Spinal cord (tissue), 9 donors: ENCODE measurements at regions not wholly inside any gene's neighbourhood (a gene's known extent, or its start where the extent isn't known, plus 50 kb on each side); places are given as distances from the start of the nearest gene placed in this dataset.

Source experiments
- DNase-seq, 6 donors: peaks; one replicate each; pipeline versions ENCODE4 v3.0.0 to v3.0.0-alpha.2; 2013 to 2015; ENCODE audit warnings: low spot score in 6 of 6, low read depth in 4 of 6
- H3K27ac ChIP-seq: one replicate; pipeline ENCODE4 v1.5.1; 2013; ENCODE audit warnings: low read depth, low read length, control low read depth
- H3K27me3 ChIP-seq: one replicate; pipeline ENCODE4 v1.6.1; 2013; ENCODE audit warnings: low read length; ENCODE audit not compliant: control insufficient read depth, insufficient read depth
- H3K36me3 ChIP-seq: one replicate; pipeline ENCODE4 v1.6.1; 2013; ENCODE audit warnings: low read length; ENCODE audit not compliant: control insufficient read depth, insufficient read depth
- H3K4me1 ChIP-seq: one replicate; pipeline ENCODE4 v1.6.1; 2013; ENCODE audit warnings: low read length; ENCODE audit not compliant: control insufficient read depth, insufficient read depth
- H3K4me3 ChIP-seq: one replicate; pipeline ENCODE4 v1.5.1; 2013; ENCODE audit warnings: low read depth, low read length, control low read depth
- H3K9me3 ChIP-seq: one replicate; pipeline ENCODE4 v1.6.1; 2013; ENCODE audit warnings: low read length; ENCODE audit not compliant: control insufficient read depth, insufficient read depth
- WGBS: methylation state at CpG from one replicate; pipeline ENCODE4 v1.1.5; 2013; ENCODE audit warnings: missing lambda C conversion rate; ENCODE audit not compliant: insufficient coverage; 5-methylcytosine and 5-hydroxymethylcytosine counted together
- donor health status: healthy.

- Histone ChIP-seq H3K27me3 (no peaks in the 10 kb centered on the region), H3K36me3 (no peaks in the 10 kb centered on the region), H3K4me3 (no peak overlapping the region), H3K4me1 (no peaks in the 10 kb centered on the region), H3K9me3 (no peaks in the 10 kb centered on the region), H3K27ac (no peak overlapping the region)
- 87% methylated on average over 8 of the region's 8 CpGs for WGBS
- no peak for DNase-seq
These were observed 149.8 kb downstream of the PTPN20 start for GRCh38 chr10:47060993-47061500.

DNA sequence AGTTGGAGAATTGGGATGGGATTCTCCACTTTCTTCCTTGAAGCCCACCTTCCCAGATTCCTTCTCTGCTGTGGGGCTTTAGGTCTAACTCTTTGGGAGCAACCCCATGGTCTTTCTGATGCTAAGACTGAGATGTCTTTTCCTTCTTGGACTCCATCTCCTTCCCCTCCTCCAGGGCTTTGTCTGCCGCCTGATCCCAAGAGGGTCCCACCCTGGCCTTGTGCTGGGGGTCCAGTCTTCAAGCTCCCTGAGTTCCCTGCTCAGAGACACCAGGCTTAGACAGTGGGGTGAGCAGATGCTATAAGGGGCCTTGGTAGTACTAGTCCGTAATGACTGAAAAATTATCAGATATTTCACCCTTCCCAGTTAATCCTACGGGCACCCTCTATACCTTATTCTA, 150.5 kb downstream of the PTPN20 start:
- no peak for DNase-seq
- Histone ChIP-seq H3K36me3 (no peaks in the 10 kb centered on the region), H3K27me3 (no peaks in the 10 kb centered on the region), H3K4me1 (no peaks in the 10 kb centered on the region), H3K4me3 (no peak overlapping the region), H3K9me3 (no peaks in the 10 kb centered on the region), H3K27ac (no peak overlapping the region)
- 100% methylated on average over 1 of the region's 3 CpGs for WGBS

DNA sequence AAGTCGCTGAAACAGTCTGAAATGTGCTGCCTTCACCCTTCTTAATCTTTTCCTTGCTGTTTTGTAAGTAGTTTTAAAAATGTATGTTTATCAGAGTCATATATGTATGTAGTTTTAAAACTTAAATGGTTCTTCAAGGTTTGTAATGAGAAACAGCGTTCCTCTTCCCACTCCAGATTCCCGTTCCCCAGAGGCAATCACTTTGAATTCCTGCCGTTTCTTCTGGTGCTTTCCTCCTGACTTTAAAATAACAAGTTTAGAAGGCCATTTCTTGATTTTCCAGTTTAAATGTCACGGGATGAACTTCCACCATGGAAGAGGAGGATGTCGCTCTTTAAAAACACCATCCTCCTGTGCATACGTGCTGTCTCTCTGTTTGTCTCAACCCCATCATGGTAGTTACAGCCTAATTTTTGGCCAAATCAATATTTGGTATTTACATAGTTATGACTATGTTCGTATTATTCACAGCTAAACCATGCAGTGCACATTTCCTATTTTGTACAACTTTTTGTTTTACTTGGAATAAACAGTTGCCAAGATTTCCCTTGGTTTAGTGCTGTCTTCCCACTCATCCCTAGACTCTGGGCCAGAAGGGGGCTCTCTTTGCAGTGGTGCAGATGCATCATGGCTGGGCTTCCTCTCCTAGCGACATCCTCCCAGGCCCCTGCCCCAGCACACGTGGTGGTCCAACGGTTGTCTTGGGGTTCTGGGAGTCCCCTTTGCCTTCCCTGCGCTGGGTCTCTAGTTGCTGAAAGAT, 151.4 kb downstream of the PTPN20 start:
- no peaks in the 10 kb centered on the region for H3K36me3 ChIP-seq
- H3K4me3 ChIP-seq: no peak overlapping the region
- H3K9me3 ChIP-seq: no peaks in the 10 kb centered on the region
- WGBS: 58% methylated on average over 2 of the region's 12 CpGs
- no peaks in the 10 kb centered on the region for H3K4me1 ChIP-seq
- no peak overlapping the region for H3K27ac ChIP-seq
- no peak for DNase-seq
- H3K27me3 ChIP-seq: no peaks in the 10 kb centered on the region

DNA sequence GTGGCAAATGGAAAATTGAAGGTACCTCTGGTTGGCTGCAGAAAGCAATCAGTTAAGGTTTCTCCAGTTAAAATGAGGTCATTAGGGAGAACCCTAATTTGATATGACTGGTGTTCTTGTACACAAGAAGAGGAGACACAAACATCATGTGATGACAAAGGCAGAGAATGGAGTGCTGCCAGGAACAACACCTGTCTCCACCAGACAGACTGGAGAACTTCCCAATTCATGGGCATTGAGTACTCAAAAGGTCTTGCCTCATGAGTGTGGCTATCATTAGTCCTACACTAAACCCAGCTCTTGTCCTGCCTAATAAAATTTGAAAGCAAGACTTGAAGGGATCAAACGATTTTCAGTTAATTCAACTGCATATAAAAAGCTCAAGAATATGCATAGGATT, 152.6 kb downstream of the PTPN20 start:
- WGBS: no CpG with 5 or more reads among the region's 1 CpG
- Histone ChIP-seq H3K36me3 (no peaks in the 10 kb centered on the region), H3K4me3 (no peak overlapping the region), H3K27me3 (no peaks in the 10 kb centered on the region), H3K9me3 (no peaks in the 10 kb centered on the region), H3K4me1 (no peaks in the 10 kb centered on the region), H3K27ac (no peak overlapping the region)
- DNase-seq: no peak

DNA sequence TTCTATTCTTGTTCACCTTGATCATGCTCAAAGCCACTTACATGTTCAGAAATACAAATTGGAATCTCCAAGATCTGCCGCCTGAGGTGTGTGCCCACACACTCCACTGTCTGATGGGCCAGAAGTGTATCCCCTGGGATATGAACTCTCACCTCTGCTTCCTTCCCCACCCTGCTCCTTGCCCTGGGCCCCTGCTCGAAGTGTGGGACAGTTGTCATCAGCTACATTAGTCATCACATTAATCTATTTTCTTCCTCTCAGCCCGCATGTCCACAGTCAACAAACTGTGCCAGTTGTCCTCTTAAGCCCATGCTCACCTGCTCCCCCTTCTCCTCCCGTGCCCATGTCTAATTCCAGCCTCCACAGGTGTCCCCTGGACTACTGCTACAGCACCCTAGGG, 154.7 kb downstream of the PTPN20 start:
- H3K9me3 ChIP-seq: no peaks in the 10 kb centered on the region

DNA sequence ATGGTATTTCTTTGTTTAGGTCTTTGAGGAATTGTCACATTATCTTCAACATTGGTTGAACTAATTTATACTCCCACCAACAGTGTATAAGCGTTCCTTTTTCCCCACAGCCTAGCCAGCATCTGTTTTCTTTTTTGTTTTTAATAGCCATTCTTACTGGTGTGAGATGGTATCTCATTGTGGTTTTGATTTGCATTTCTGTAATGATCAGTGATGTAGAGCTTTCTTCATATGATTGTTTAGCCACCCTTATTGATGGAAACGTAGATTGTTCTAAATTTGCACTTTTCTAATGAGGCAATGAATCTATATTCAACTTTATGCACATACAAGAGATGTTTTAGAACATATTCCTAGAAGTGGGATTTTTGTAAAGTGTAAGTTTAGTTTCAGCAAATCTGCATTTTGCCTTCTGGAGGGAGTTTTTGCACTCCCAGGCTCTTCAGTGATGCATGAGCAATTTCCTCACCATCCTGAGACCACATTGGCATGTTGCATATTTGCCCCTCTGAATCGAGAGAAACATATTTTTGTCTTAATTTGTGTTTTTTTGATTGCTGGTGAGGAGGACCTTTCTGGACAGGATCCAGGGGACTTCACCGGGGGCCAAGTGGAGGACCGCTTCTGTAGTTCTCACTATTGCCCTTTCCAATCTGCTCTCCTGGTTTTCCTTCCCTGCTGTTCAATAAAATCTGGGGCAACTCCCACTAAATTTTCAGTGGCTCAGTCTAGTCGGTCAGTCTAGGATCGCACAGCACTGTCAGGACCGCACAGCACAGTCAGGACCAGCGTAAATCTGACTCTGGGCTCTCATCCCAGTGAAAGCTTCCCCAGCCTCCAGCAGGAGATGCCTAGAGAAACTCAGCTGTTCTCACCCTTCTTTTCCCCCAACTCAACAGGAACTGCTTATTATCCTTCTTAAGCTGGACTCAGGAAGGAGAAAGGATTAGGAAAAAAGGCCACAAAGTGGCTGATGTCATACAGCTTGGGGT, 157.0 kb downstream of the PTPN20 start:
- Histone ChIP-seq H3K27ac (no peak overlapping the region), H3K4me3 (no peak overlapping the region), H3K9me3 (no peaks in the 10 kb centered on the region), H3K27me3 (no peaks in the 10 kb centered on the region), H3K36me3 (no peaks in the 10 kb centered on the region), H3K4me1 (no peaks in the 10 kb centered on the region)
- WGBS: 88% methylated on average over 6 of the region's 9 CpGs
- DNase-seq: no peak

More for the DNA sequence above, 154.7 kb downstream of the PTPN20 start:
- no peaks in the 10 kb centered on the region for H3K36me3 ChIP-seq
- no peak overlapping the region for H3K27ac ChIP-seq
- no peak overlapping the region for H3K4me3 ChIP-seq
- 83% methylated on average over 4 of the region's 4 CpGs for WGBS
- no peak for DNase-seq
- H3K4me1 ChIP-seq: no peaks in the 10 kb centered on the region
- no peaks in the 10 kb centered on the region for H3K27me3 ChIP-seq

DNA sequence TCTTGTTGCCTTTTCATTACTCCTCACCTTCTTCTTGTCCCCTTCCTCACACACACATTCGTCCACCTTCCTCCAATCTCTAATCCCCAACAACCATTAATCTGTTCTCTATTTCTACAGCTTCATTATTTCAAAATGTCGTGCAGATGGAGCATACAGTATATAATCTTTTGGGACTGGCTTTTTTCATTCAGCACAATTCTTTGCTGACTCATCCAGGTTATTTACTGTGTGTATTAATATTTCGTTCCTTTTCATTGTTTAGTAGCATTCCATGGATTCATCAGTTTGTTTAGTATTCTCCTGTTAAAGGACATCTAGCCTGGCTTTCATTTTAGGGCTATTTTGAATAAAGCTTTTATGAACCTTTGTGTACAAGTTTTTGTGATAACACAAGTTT, 159.3 kb downstream of the PTPN20 start:
- Histone ChIP-seq H3K27me3 (no peaks in the 10 kb centered on the region), H3K9me3 (no peaks in the 10 kb centered on the region), H3K36me3 (no peaks in the 10 kb centered on the region), H3K4me3 (no peak overlapping the region), H3K4me1 (no peaks in the 10 kb centered on the region), H3K27ac (no peak overlapping the region)
- no peak for DNase-seq
- no CpG with 5 or more reads among the region's 3 CpGs for WGBS

DNA sequence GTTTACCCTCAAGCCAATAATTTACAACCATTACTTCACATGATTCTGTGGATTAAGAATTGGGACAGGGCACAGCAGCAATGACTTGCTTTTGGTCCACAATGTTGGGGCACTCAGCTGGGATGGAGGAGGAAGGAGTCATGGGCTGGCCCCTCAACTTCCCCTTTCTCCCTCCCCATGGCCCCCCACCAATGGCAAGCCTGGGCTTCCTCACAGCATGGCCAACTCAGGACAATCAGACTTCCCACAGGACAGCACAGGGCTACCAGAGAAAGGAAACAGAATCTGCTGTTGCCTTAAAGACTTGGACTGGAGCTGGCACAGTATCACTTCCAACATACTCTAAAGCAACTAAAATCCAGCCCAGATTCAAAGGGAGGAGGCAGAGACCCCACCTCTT, 160.7 kb downstream of the PTPN20 start:
- Histone ChIP-seq H3K9me3 (no peaks in the 10 kb centered on the region), H3K4me3 (no peak overlapping the region), H3K27me3 (no peaks in the 10 kb centered on the region), H3K36me3 (no peaks in the 10 kb centered on the region), H3K4me1 (no peaks in the 10 kb centered on the region), H3K27ac (no peak overlapping the region)
- no peak for DNase-seq

GRCh38 chr10:47073967-47074366, 162.7 kb downstream of the PTPN20 start:
- no peak for DNase-seq
- Histone ChIP-seq H3K4me1 (no peaks in the 10 kb centered on the region), H3K4me3 (no peak overlapping the region), H3K9me3 (no peaks in the 10 kb centered on the region), H3K36me3 (no peaks in the 10 kb centered on the region), H3K27me3 (no peaks in the 10 kb centered on the region), H3K27ac (no peak overlapping the region)
- WGBS: 60% methylated on average over 1 of the region's 3 CpGs
